HUES64 (cell line): ENCODE measurements at regions not wholly inside any gene's neighbourhood (a gene's known extent, or its start where the extent isn't known, plus 50 kb on each side); places are given as distances from the start of the nearest gene placed in this dataset.

Experiments used
- H3K27ac ChIP-seq: 2 replicates; pipeline ENCODE4 v1.7.0; 2013; ENCODE audit warnings: low read depth, low read length, inconsistent platforms
- H3K27me3 ChIP-seq: 2 replicates; pipeline ENCODE4 v1.6.1; 2013; ENCODE audit warnings: mild to moderate bottlenecking, low read length; ENCODE audit not compliant: insufficient read depth
- H3K36me3 ChIP-seq: 2 replicates; pipeline ENCODE4 v1.6.1; 2013; ENCODE audit warnings: mild to moderate bottlenecking, low read length; ENCODE audit not compliant: insufficient read depth
- H3K4me1 ChIP-seq: 2 replicates; pipeline ENCODE4 v1.6.1; 2013; ENCODE audit warnings: mild to moderate bottlenecking, low read length, moderate library complexity; ENCODE audit not compliant: insufficient read depth
- H3K4me3 ChIP-seq: 2 replicates; pipeline ENCODE4 v1.5.1; 2013; ENCODE audit warnings: mild to moderate bottlenecking, low read length, moderate library complexity
- H3K9ac ChIP-seq: 2 replicates; pipeline ENCODE4 v1.6.1; 2013; ENCODE audit warnings: mild to moderate bottlenecking, low read depth, low read length
- H3K9me3 ChIP-seq: 2 replicates; pipeline ENCODE4 v1.6.1; 2013; ENCODE audit warnings: low read depth, low read length; ENCODE audit not compliant: insufficient read depth
- WGBS: fragments of 150-250, 120-280 bp; methylation state at CpG from one replicate; pipeline ENCODE4 v1.1.7; 2013; ENCODE audit warnings: missing lambda C conversion rate; 5-methylcytosine and 5-hydroxymethylcytosine counted together

DNA sequence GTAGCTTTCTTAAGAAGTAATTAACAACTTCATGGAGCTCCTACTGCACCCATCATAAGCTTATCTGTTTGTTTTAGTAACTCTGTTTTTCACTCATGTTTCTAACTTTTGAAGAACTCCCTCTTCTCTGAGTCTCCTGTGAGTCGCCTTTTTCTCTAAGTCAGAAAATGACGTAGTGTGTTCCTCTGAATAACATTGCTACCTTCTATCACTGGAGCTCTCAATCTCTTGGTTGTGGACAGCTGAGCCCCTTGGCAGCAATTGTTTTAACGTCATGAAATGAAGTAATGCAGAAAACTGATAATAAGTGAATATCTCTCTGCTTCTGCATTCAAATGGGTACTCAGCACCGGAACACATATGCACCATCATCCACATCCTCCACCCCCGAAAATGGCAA is 433.3 kb upstream of the SALL3 start:
- H3K9me3 ChIP-seq: no peaks in the 10 kb centered on the region
- H3K4me3 ChIP-seq: no peak overlapping the region
- H3K4me1 ChIP-seq: no peaks in the 10 kb centered on the region
- 92% methylated on average over 5 of the region's 5 CpGs for WGBS
- no peak overlapping the region for H3K27ac ChIP-seq
- no peaks in the 10 kb centered on the region for H3K36me3 ChIP-seq
- no peak overlapping the region for H3K9ac ChIP-seq
- H3K27me3 ChIP-seq: no peaks in the 10 kb centered on the region

DNA sequence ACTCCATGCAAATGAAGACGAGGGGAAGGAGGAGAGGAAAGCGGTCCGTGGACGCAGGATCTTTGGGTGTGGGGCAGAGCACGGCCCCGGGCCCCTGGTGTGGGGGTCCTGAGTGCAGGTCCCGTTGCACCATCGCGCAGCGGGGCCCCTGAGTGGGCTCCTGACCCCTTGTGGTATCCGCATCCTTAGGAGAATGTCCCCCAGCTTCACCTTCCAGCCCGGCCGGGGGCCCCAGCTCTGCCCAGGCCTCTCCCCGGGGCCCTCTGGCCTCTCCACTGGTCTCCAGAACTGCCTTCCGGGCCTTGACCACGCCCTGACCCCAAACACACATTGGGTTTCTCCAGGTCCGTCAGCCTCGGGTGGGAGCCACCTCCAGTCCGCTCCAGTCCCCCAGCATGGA is 431.8 kb upstream of the SALL3 start:
- Histone ChIP-seq H3K9ac (no peak overlapping the region), H3K27ac (no peak overlapping the region), H3K4me3 (no peak overlapping the region), H3K4me1 (no peaks in the 10 kb centered on the region), H3K27me3 (no peaks in the 10 kb centered on the region), H3K9me3 (no peaks in the 10 kb centered on the region), H3K36me3 (no peaks in the 10 kb centered on the region)
- WGBS: 95% methylated on average over 19 of the region's 19 CpGs

DNA sequence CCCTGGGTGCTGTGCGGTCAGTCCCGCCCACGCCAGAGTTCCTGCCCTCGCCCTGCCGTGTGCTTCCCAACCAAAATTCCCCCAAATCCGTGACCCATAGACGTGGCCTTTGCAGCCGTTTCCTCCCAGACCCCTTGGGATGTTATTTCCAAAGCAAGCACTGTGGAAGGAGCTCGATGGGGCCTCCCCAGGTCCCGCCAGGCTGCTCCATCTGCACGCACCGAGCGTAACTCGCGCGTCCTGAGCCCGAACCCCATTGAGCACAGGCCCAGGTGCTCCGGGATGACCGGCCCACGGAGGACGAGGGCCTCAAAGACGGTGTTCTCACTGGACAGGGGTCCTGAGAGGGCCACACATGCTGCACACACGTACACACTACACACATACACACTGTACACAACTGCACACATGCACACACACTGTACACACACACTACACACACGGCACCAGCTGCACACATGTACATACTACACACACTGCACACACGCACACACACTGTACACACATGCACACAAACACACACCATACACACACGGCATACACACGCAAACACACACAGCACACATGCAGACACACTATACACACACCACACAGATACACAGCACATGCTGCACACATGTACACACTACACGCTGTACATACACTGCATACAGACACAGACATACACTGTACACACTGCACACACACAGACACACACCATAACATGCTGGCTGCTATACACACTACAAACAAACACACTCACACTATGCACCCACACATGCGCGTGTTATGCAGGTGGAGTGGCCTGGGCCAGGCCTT is 431.2 kb upstream of the SALL3 start:
- H3K9me3 ChIP-seq: no peaks in the 10 kb centered on the region
- H3K36me3 ChIP-seq: no peaks in the 10 kb centered on the region
- no peaks in the 10 kb centered on the region for H3K27me3 ChIP-seq
- H3K4me3 ChIP-seq: no peak overlapping the region
- no peak overlapping the region for H3K27ac ChIP-seq
- no peak overlapping the region for H3K9ac ChIP-seq
- H3K4me1 ChIP-seq: no peaks in the 10 kb centered on the region
- WGBS: 95% methylated on average over 30 of the region's 30 CpGs

DNA sequence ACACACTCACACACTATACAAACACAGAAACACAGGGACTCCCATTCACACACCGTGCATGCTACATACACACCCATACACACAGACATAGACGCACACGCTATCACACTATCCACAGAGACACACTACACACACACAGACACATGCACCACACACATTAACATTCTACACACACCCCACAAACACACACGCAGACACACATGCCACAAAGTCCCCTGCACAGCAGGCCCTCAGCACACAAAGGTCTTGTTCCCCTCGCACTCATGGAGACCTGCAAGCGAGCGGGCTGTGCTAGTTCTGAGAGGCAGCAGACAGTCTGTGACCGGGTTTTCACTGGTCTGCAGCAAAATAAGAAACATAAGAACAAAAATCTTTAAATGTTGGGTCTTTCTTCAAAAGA is 429.6 kb upstream of the SALL3 start:
- H3K9ac ChIP-seq: no peak overlapping the region
- peaks cover 5% of the 10 kb centered on the region; the same call in 1 of the 2 replicates for H3K9me3 ChIP-seq
- H3K36me3 ChIP-seq: no peaks in the 10 kb centered on the region
- 92% methylated on average over 8 of the region's 8 CpGs for WGBS
- no peaks in the 10 kb centered on the region for H3K4me1 ChIP-seq
- H3K27me3 ChIP-seq: no peaks in the 10 kb centered on the region
- no peak overlapping the region for H3K4me3 ChIP-seq
- H3K27ac ChIP-seq: no peak overlapping the region

DNA sequence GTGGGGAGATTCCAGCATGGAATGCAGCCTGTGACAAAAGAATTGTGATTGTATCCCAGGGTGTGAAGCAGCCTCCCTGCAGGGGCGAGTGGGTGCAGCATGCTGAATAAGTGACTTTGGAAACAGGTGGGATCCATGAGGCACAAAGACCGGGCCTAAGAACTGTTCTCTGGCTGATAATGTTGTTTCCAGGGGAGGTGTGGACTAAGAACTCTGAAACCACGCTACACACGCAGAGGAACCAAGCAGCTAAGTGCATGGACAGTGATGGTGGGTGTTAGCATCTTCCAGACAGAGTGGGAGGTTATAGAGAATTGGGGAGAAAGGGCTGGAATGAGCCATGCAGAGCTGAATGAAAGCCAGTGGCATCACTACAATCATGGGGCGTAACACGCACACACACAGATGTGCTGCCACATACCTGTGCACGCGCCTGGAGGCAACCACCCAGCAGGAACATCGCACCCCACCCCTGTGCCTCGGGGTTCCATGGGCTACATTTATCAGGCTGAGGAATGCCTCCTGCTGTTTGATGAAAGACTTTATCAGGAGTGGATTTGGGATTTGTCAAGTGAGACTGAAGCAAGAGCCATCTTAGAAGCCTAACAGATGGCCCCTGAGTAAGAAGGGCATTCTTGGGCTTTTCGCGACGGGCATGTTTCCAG is 424.5 kb upstream of the SALL3 start:
- 95% methylated on average over 13 of the region's 13 CpGs for WGBS

DNA sequence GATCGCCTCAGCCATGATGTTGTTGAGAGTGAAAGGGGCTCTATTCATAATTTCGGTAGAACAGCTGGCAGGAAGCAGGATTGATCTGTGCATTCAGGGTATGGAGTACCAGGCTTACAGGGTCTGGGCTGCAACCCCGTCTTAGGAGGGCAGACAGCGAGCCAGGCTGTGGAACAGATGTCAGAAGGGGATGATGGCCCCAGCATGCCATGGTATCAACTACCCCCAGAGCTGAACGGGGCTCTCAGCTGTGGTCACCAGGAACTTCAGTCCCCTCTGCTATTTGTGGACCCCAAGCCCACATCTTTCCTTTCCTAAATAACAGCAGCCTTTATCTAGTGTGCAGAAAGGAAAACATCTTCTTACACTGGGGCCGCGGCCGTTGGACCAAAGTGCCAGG is 422.2 kb upstream of the SALL3 start:
- H3K9me3 ChIP-seq: peaks cover 9% of the 10 kb centered on the region; the same call in 1 of the 2 replicates
- no peaks in the 10 kb centered on the region for H3K27me3 ChIP-seq
- no peaks in the 10 kb centered on the region for H3K36me3 ChIP-seq
- 95% methylated on average over 8 of the region's 8 CpGs for WGBS
- no peaks in the 10 kb centered on the region for H3K4me1 ChIP-seq
- no peak overlapping the region for H3K27ac ChIP-seq
- no peak overlapping the region for H3K4me3 ChIP-seq
- no peak overlapping the region for H3K9ac ChIP-seq

More for the DNA sequence above, 424.5 kb upstream of the SALL3 start:
- Histone ChIP-seq H3K27me3 (no peaks in the 10 kb centered on the region), H3K4me3 (no peak overlapping the region), H3K9me3 (peaks cover 9% of the 10 kb centered on the region; the same call in 1 of the 2 replicates), H3K4me1 (no peaks in the 10 kb centered on the region), H3K27ac (no peak overlapping the region), H3K9ac (no peak overlapping the region), H3K36me3 (no peaks in the 10 kb centered on the region)

DNA sequence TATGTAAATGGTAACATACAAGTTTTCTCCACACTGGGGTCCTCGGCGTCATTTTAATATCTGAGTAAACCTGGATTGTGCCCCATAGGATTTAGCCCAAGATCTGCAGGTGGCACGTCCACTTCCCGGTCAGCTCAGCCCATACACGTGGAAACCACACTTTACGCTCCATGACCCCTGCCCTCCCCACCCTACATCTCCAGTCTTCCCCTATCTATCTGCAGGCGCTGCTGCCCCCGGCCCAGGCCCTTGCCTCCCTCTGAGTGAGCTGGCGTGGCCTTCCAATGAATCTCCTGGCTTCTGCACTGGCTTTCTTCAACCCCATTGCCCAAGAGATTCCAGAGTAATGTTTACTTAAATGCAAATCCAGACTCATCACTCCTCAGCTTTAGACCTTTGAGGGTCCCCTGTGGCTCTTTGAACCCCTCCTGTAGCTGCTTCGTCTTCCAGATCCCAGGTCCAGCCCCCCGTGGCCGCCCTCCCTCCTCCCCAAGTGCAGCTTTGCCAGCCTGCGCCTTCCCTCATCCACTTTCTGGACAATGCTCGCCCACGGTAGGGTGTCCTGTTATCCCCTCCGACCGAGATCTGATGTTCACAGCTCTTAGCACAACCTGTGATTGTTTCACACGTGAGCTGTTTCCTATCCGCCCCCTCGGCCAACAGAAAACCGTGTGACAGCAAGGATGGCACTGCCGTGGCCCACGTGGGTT is 421.4 kb upstream of the SALL3 start:
- H3K36me3 ChIP-seq: no peaks in the 10 kb centered on the region
- no peak overlapping the region for H3K4me3 ChIP-seq
- peaks cover 9% of the 10 kb centered on the region; the same call in 1 of the 2 replicates for H3K9me3 ChIP-seq
- H3K4me1 ChIP-seq: no peaks in the 10 kb centered on the region
- WGBS: 93% methylated on average over 23 of the region's 23 CpGs
- no peak overlapping the region for H3K27ac ChIP-seq
- H3K27me3 ChIP-seq: no peaks in the 10 kb centered on the region
- H3K9ac ChIP-seq: no peak overlapping the region

DNA sequence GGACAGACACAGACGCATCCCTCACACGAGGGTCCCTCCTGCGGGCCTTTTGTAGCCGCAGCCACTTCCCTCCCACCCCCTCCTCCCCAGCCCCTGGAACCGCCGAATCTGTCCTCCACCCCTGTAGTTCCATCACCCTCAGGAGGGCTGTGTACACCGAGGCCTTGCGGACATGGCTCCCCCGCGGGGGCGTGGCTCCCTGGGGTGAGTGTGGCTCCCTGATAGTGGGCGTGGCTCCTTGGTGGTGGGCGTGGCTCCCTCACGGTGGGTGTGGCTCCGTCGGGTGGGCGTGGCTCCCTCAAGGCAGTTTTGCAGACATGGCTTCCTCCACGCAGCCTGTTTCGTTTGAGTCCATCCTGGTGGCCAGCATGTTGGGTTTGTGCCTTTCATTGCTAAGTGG is 420.7 kb upstream of the SALL3 start:
- Histone ChIP-seq H3K27me3 (no peaks in the 10 kb centered on the region), H3K4me1 (no peaks in the 10 kb centered on the region), H3K27ac (no peak overlapping the region), H3K9ac (no peak overlapping the region), H3K36me3 (no peaks in the 10 kb centered on the region), H3K4me3 (no peak overlapping the region), H3K9me3 (peaks cover 9% of the 10 kb centered on the region; the same call in 1 of the 2 replicates)
- WGBS: 80% methylated on average over 19 of the region's 19 CpGs

DNA sequence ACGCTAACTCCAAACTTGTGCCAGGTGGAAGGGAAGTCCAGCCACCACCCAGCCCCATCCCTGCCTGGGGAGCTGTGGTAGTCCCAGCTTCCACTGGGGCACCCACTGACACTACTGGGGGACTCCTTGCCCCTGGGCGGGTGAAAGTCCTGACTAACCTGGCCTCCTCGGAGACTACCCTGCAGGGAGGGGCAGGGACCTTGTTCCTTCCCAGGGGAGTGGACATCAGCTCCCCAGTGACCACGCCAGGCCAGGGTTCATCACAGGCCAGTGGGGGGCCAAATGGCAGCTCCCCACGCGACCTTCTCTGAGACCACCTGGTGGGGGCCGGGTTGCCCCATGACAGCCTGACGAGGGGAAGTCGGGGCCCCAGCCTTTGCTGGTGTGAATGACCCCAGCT is 420.0 kb upstream of the SALL3 start:
- Histone ChIP-seq H3K9me3 (peaks cover 8% of the 10 kb centered on the region; the same call in 1 of the 2 replicates), H3K27me3 (no peaks in the 10 kb centered on the region), H3K4me1 (no peaks in the 10 kb centered on the region), H3K4me3 (no peak overlapping the region), H3K27ac (no peak overlapping the region), H3K36me3 (no peaks in the 10 kb centered on the region), H3K9ac (no peak overlapping the region)
- WGBS: 98% methylated on average over 9 of the region's 9 CpGs

DNA sequence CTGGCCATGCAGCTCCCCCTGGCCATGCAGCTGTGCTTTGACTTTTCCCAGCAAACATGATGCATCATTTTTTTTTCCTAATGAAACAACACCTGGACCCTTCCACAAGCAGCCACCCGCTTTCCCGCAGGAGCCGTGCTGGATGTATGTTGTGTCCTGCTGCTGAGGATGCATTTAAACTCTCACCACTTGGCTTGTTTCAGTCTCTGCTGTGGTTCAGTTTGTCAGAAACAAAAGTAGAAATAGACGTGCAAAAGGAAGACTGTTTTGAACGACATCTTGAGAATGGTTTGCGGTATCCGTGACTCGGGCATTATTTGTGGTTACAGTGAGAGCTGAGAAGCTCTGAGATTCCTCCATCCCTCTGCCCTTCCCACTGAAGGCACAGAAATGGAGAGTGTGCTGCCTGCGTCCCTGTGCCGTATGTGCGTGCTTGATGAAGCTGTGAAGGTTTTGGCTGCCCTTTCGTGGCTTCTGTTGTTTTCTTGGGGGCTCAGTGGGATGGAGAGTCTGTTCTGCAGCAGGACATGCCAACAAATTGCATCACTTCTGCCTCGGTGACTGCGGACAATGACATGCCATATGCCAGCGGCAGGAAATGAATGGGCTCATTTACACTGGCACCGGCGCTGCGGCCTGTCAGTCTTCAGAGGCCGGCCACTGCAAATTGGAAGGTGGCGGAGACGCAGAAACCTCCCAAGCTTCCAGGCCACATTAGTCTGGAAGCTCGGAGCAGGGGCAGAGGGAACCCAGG is 417.7 kb upstream of the SALL3 start:
- Histone ChIP-seq H3K9ac (no peak overlapping the region), H3K36me3 (no peaks in the 10 kb centered on the region), H3K9me3 (no peaks in the 10 kb centered on the region), H3K27ac (no peak overlapping the region), H3K4me1 (no peaks in the 10 kb centered on the region), H3K4me3 (no peak overlapping the region), H3K27me3 (no peaks in the 10 kb centered on the region)
- WGBS: 95% methylated on average over 22 of the region's 22 CpGs
